Keratinocyte (primary cell): ENCODE measurements at regions not wholly inside any gene's neighbourhood (a gene's known extent, or its start where the extent isn't known, plus 50 kb on each side); places are given as distances from the start of the nearest gene placed in this dataset.

ENCODE experiments used
- DNase-seq: peaks from one replicate; pipeline ENCODE4 v3.0.0-alpha.2; 2011; ENCODE audit warnings: low read depth, missing footprints, low spot score
- FAIRE-seq: peaks from 2 replicates; lab custom pipeline; 2011; peaks lifted over from hg19 to GRCh38; lab: Jason Lieb, UNC
- H2AFZ ChIP-seq: 2 replicates; pipeline ENCODE4 v1.6.0; 2012; ENCODE audit warnings: low read length, control low read depth, inconsistent platforms; ENCODE audit not compliant: control insufficient read depth
- H3K27ac ChIP-seq: 2 replicates; pipeline ENCODE4 v1.5.1; 2011; ENCODE audit warnings: low read length; ENCODE audit not compliant: control insufficient read depth, insufficient read depth
- H3K27me3 ChIP-seq: 3 replicates; pipeline ENCODE4 v1.6.0; 2011; ENCODE audit warnings: low read length; ENCODE audit not compliant: control insufficient read depth, insufficient read depth; ENCODE audit errors: extremely low read depth
- H3K36me3 ChIP-seq, 2 experiments: 2 replicates in 1 of 2; 3 replicates in 1 of 2; pipeline ENCODE4 v1.5.1; 2011; ENCODE audit warnings: low read length in 2 of 2, mild to moderate bottlenecking in 1 of 2; ENCODE audit not compliant: control insufficient read depth in 2 of 2, insufficient read depth in 2 of 2; ENCODE audit errors: extremely low read depth in 1 of 2
- H3K4me1 ChIP-seq: 3 replicates; pipeline ENCODE4 v1.5.1; 2011; ENCODE audit warnings: low read length; ENCODE audit not compliant: control insufficient read depth, insufficient read depth; ENCODE audit errors: extremely low read depth
- H3K4me2 ChIP-seq: 3 replicates; pipeline ENCODE4 v1.6.0; 2011; ENCODE audit warnings: low read depth, low read length; ENCODE audit not compliant: control insufficient read depth, insufficient read depth; ENCODE audit errors: extremely low read depth
- H3K4me3 ChIP-seq, 3 experiments: fragments of 200-600 bp in 1 of 3; sonication (generic) in 1 of 3; 2 replicates in 2 of 3; 3 replicates in 1 of 3; pipeline ENCODE4 v1.5.1; 2011 to 2016; ENCODE audit warnings: low read length in 3 of 3, mild to moderate bottlenecking in 3 of 3, control low read depth in 2 of 3, inconsistent platforms in 1 of 3, low read depth in 1 of 3, mixed read lengths in 1 of 3, mixed run types in 1 of 3, moderate library complexity in 1 of 3; ENCODE audit not compliant: control insufficient read depth in 2 of 3, insufficient read depth in 2 of 3; ENCODE audit errors: extremely low read depth in 1 of 3
- H3K79me2 ChIP-seq: 2 replicates; pipeline ENCODE4 v1.6.0; 2012; ENCODE audit warnings: low read length; ENCODE audit not compliant: control insufficient read depth, insufficient read depth
- H3K9ac ChIP-seq: 3 replicates; pipeline ENCODE4 v1.6.0; 2011; ENCODE audit warnings: low read length; ENCODE audit not compliant: control insufficient read depth, insufficient read depth; ENCODE audit errors: extremely low read depth
- H3K9me1 ChIP-seq: 3 replicates; pipeline ENCODE4 v1.6.0; 2011; ENCODE audit warnings: low read length; ENCODE audit not compliant: control insufficient read depth, insufficient read depth; ENCODE audit errors: extremely low read depth
- H3K9me3 ChIP-seq: 2 replicates; pipeline ENCODE4 v1.5.1; 2012; ENCODE audit warnings: low read depth, low read length; ENCODE audit not compliant: control insufficient read depth
- H4K20me1 ChIP-seq: 3 replicates; pipeline ENCODE4 v1.6.0; 2011; ENCODE audit warnings: low read length; ENCODE audit not compliant: control insufficient read depth, insufficient read depth; ENCODE audit errors: extremely low read depth
- CTCF ChIP-seq, 3 experiments: IDR thresholded peaks in 1 of 3; conservative IDR thresholded peaks in 1 of 3; optimal IDR thresholded peaks in 1 of 3; 2 replicates in 2 of 3; 3 replicates in 1 of 3; pipeline versions ENCODE3 to v1.5.1; 2011; ENCODE audit warnings: low read length in 3 of 3, mild to moderate bottlenecking in 3 of 3, moderate library complexity in 2 of 3, control low read depth in 1 of 3, inconsistent platforms in 1 of 3; ENCODE audit not compliant: insufficient read depth in 2 of 3; ENCODE audit errors: extremely low read depth in 1 of 3
- EZH2 ChIP-seq: IDR thresholded peaks from one replicate; pipeline ENCODE4 v1.6.1; 2012; ENCODE audit warnings: inconsistent platforms, mild to moderate bottlenecking, low read length, moderate library complexity
- dilution Hi-C: fragments of 300-500 bp; cut with MboI; formaldehyde crosslinking; loops from one replicate; pipeline ENCODE4 v1.7.0; 2020; ENCODE audit warnings: low sequenced_read_pairs; ENCODE audit not compliant: extremely low pct_ligation_motif_present

GRCh38 chr22:44594951-44595350 lies 96.9 kb upstream of the RTL6 start:
- TF ChIP-seq CTCF (optimal IDR thresholded peaks at IDR 0.05 in 1 of 3, IDR thresholded peaks at IDR 0.05 in 1 of 3, conservative IDR thresholded peaks at IDR 0.05 in 1 of 3; ENCODE audit: extremely low read depth in 1 of 3, insufficient read depth in 2 of 3, low read length in 3 of 3) (no peak), EZH2 (no peak)
- Histone ChIP-seq H3K27me3 (peaks cover 46% of the 10 kb centered on the region), H3K9ac (no peak overlapping the region), H3K4me3 (no peak overlapping the region), H3K27ac (no peak overlapping the region), H3K79me2 (no peaks in the 10 kb centered on the region), H3K4me1 (no peaks in the 10 kb centered on the region), H3K9me3 (no peaks in the 10 kb centered on the region), H3K4me2 (no peak overlapping the region), H2AFZ (no peak overlapping the region), H3K36me3 (no peaks in the 10 kb centered on the region), H3K9me1 (no peaks in the 10 kb centered on the region), H4K20me1 (no peaks in the 10 kb centered on the region)
- dilution Hi-C loops = no loop called here
- FAIRE-seq (no peak), DNase-seq (no peak)

GRCh38 chr22:44592824-44593148 lies 94.8 kb upstream of the RTL6 start:
- no peaks in the 10 kb centered on the region for H3K79me2 ChIP-seq
- H3K9ac ChIP-seq = no peak overlapping the region
- H2AFZ ChIP-seq = no peak overlapping the region
- peaks cover 30% of the 10 kb centered on the region for H3K27me3 ChIP-seq
- no peaks in the 10 kb centered on the region for H3K4me1 ChIP-seq
- no peak overlapping the region for H3K4me3 ChIP-seq
- FAIRE-seq (no peak), DNase-seq (no peak)
- H3K36me3 ChIP-seq = no peaks in the 10 kb centered on the region
- no peak overlapping the region for H3K27ac ChIP-seq
- H3K9me3 ChIP-seq = no peaks in the 10 kb centered on the region
- dilution Hi-C loops = no loop called here
- no peaks in the 10 kb centered on the region for H3K9me1 ChIP-seq
- no peak overlapping the region for H3K4me2 ChIP-seq
- no peaks in the 10 kb centered on the region for H4K20me1 ChIP-seq
- TF ChIP-seq EZH2 (no peak), CTCF (optimal IDR thresholded peaks at IDR 0.05 in 1 of 3, IDR thresholded peaks at IDR 0.05 in 1 of 3, conservative IDR thresholded peaks at IDR 0.05 in 1 of 3; ENCODE audit: extremely low read depth in 1 of 3, insufficient read depth in 2 of 3, low read length in 3 of 3) (no peak)
